Neural crest cell (in vitro differentiated cells): ENCODE measurements at regions not wholly inside any gene's neighbourhood (a gene's known extent, or its start where the extent isn't known, plus 50 kb on each side); places are given as distances from the start of the nearest gene placed in this dataset.

Source experiments
- DNase-seq: peaks from one replicate; pipeline ENCODE4 v3.0.0; 2021; ENCODE audit warnings: low read depth, mixed read lengths, low spot score
- H3K27ac Mint-ChIP-seq: one replicate; pipeline ENCODE4 v1.8.0; 2021; ENCODE audit warnings: mild to moderate bottlenecking, mixed read lengths; ENCODE audit not compliant: unreplicated experiment
- H3K27me3 Mint-ChIP-seq: 2 replicates; pipeline ENCODE4 v1.8.0; 2021; ENCODE audit warnings: low read depth, mild to moderate bottlenecking, mixed read lengths
- H3K36me3 Mint-ChIP-seq: 2 replicates; pipeline ENCODE4 v1.8.0; 2021; ENCODE audit warnings: low read depth, mild to moderate bottlenecking, mixed read lengths
- H3K4me1 Mint-ChIP-seq: 2 replicates; pipeline ENCODE4 v1.8.0; 2021; ENCODE audit warnings: mixed read lengths
- H3K4me3 Mint-ChIP-seq: one replicate; pipeline ENCODE4 v1.8.0; 2021; ENCODE audit warnings: mild to moderate bottlenecking, mixed read lengths
- H3K9me3 Mint-ChIP-seq: 2 replicates; pipeline ENCODE4 v1.8.0; 2021; ENCODE audit warnings: mixed read lengths
- CTCF ChIP-seq: fragments of 200-600 bp; sonication (generic); conservative IDR thresholded peaks from 2 replicates; pipeline ENCODE4 v1.5.0; 2021; ENCODE audit warnings: antibody characterized with exemption, mild to moderate bottlenecking

GRCh38 chr17:5797447-5798050, 213.2 kb upstream of the NLRP1 start:
- no peak overlapping the region for H3K27ac Mint-ChIP-seq
- peaks cover 35% of the 10 kb centered on the region for H3K27me3 Mint-ChIP-seq
- H3K36me3 Mint-ChIP-seq, result peaks cover 5% of the 10 kb centered on the region
- no peak for TF ChIP-seq CTCF
- peaks cover 17% of the 10 kb centered on the region for H3K4me1 Mint-ChIP-seq
- H3K4me3 Mint-ChIP-seq, result no peak overlapping the region
- H3K9me3 Mint-ChIP-seq, result peaks cover 7% of the 10 kb centered on the region
- DNase-seq, result no peak

- Mint-ChIP-seq H3K9me3 (peaks cover 1% of the 10 kb centered on the region), H3K36me3 (peaks cover under 1% of the 10 kb centered on the region), H3K27ac (no peak overlapping the region), H3K4me1 (peaks cover 17% of the 10 kb centered on the region), H3K27me3 (peaks cover 35% of the 10 kb centered on the region), H3K4me3 (no peak overlapping the region)
- TF ChIP-seq CTCF, result no peak
- no peak for DNase-seq
These were observed 213.8 kb upstream of the NLRP1 start for GRCh38 chr17:5798094-5798493.

- Mint-ChIP-seq H3K27ac (no peak overlapping the region), H3K9me3 (no peaks in the 10 kb centered on the region), H3K27me3 (peaks cover 35% of the 10 kb centered on the region), H3K4me1 (peaks cover 17% of the 10 kb centered on the region), H3K36me3 (no peaks in the 10 kb centered on the region), H3K4me3 (no peak overlapping the region)
- no peak for TF ChIP-seq CTCF
- DNase-seq, result no peak
These were observed 215.8 kb upstream of the NLRP1 start for GRCh38 chr17:5800131-5800530.

- peaks cover 35% of the 10 kb centered on the region for H3K27me3 Mint-ChIP-seq
- no peaks in the 10 kb centered on the region for H3K9me3 Mint-ChIP-seq
- H3K36me3 Mint-ChIP-seq, result no peaks in the 10 kb centered on the region
- H3K27ac Mint-ChIP-seq, result no peak overlapping the region
- H3K4me1 Mint-ChIP-seq, result peaks cover 17% of the 10 kb centered on the region
- no peak for TF ChIP-seq CTCF
- no peak overlapping the region for H3K4me3 Mint-ChIP-seq
- no peak for DNase-seq
These were observed 216.3 kb upstream of the NLRP1 start for GRCh38 chr17:5800646-5801045.

- Mint-ChIP-seq H3K9me3 (no peaks in the 10 kb centered on the region), H3K27me3 (peaks cover 17% of the 10 kb centered on the region), H3K4me3 (no peak overlapping the region), H3K27ac (no peak overlapping the region), H3K4me1 (peaks cover 6% of the 10 kb centered on the region), H3K36me3 (no peaks in the 10 kb centered on the region)
- no peak for TF ChIP-seq CTCF
- no peak for DNase-seq
These were observed 219.9 kb upstream of the NLRP1 start for GRCh38 chr17:5804251-5804650.
